ENCODE measurements at regions not wholly inside any gene's neighbourhood (a gene's known extent, or its start where the extent isn't known, plus 50 kb on each side); places are given as distances from the start of the nearest gene placed in this dataset.
"Not testable (repeated sequence)": the region's sequence is repeated elsewhere in the genome, so short reads cannot be mapped to it uniquely, and the experiment has no call there.

DNA sequence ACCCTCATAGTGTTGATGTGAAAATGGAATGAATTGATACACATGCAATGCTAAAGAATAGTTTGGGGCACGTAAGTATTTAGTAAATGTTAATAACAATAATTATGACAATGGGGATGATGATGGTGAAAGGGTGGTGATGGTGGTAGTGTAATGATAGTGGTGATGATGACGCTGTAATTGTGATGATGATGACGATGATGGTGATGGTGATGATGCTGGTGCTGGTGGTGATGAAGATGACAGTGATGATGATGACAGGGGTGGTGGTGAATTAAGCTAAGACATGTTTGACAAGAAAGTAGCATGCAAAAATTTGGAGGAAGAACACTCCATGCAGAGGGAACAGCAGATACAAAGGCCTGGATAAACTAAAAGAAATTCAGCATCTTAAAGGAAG lies 364.4 kb upstream of the API5 start:
- Histone ChIP-seq H3K4me3 (ENCODE audit: low read length) (no peak overlapping the region), H2AFZ (ENCODE audit: low read depth, low read length) (no peak overlapping the region), H3K36me3 (ENCODE audit: insufficient read depth, low read length) (no peaks in the 10 kb centered on the region), H3K4me1 (ENCODE audit: insufficient read depth, low read length) (no peaks in the 10 kb centered on the region), H3K9me3 (ENCODE audit: low read length) (no peaks in the 10 kb centered on the region), H3K27me3 (ENCODE audit: insufficient read depth, low read length) (no peaks in the 10 kb centered on the region)

DNA sequence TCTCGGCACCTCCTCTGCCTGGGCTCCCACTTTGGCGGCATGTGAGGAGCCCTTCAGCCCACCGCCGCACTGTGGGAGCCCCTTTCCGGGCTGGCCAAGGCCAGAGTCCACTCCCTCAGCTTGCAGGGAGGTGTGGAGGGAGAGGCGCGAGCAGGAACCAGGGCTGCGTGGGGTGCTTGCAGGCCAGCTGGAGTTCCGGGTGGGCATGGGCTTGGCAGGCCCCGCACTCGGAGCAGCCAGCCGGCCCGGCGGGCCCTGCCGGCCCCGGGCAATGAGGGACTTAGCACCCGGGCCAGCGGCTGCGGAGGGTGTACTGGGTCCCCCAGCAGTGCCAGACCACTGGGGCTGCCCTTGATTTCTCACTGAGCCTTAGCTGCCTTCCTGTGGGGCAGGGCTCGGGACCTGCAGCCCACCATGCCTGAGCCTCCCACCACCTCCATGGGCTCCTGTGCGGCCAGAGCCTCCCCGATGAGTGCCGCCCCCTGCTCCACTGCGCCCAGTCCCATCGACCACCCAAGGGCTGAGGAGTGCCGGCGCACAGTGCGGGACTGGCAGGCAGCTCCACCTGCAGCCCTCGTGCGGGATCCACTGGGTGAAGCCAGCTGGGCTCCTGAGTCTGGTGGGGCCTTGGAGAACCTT lies 361.9 kb upstream of the API5 start:
- H3K36me3 ChIP-seq (ENCODE audit: insufficient read depth, low read length); H3K4me3 ChIP-seq (ENCODE audit: low read length); H3K9me3 ChIP-seq (ENCODE audit: low read length); H3K4me1 ChIP-seq (ENCODE audit: insufficient read depth, low read length); H3K27me3 ChIP-seq (ENCODE audit: insufficient read depth, low read length); H2AFZ ChIP-seq (ENCODE audit: low read depth, low read length): not testable (repeated sequence)

DNA sequence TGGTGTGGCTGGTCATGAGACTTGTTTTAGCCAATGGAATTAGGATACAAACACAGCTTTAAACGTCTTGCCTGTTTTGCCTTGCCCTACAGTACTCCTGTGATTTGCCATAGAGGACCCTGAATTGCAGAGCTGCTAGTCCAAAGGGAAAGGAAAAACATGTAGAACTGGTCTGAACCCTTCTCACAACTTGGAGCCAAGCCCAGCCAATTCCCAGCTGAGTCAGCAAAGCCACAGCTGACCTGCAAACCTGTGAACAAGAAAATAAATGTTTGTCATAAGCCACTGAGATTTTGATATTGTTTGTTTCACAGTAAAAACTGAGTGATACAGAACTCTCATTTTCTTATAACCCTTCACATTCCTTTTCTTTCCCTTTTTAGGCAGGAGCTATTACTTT lies 360.5 kb upstream of the API5 start:
- Histone ChIP-seq H3K9me3 (ENCODE audit: low read length) (no peaks in the 10 kb centered on the region), H3K4me3 (ENCODE audit: low read length) (no peak overlapping the region), H3K4me1 (ENCODE audit: insufficient read depth, low read length) (no peaks in the 10 kb centered on the region), H3K27me3 (ENCODE audit: insufficient read depth, low read length) (no peaks in the 10 kb centered on the region), H3K36me3 (ENCODE audit: insufficient read depth, low read length) (no peaks in the 10 kb centered on the region), H2AFZ (ENCODE audit: low read depth, low read length) (no peak overlapping the region)

DNA sequence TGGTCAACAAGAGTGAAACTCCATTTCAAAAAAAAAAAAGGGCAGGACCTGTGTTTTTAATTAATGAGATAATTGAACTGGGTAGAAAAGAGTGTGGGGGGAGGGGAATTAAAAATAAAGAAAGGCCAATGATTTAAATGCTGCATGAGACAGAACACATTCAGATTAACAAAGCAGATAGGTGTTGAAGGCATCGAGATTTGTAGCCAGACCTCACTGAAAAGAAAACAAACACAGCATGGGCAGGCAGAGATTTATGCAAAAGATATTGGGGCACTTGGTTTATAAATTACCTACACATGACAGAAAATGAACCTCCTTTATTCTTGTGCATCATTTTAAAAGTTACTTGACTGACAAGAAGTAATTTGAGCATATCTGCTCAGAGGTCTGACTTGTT lies 354.0 kb upstream of the API5 start:
- H3K9me3 ChIP-seq (ENCODE audit: low read length) = no peaks in the 10 kb centered on the region

DNA sequence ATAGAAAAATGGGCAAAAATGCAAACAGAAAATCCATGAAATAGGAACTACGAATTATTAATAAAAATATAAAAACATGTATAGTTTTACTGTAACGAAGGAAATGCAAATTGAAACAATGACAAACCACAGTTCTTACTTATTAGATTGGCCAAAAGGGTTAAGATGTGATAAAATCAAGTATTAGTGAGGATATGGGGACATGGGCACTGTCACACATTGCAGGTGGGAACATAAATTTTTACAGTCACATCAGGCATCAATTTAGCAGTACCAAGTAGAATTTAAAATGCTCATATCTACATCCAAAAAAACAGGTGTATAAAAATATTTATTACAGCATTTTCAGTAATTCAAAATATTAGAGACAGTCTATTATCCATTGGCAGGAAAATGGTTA lies 353.2 kb upstream of the API5 start:
- no peaks in the 10 kb centered on the region for H3K27me3 ChIP-seq (ENCODE audit: insufficient read depth, low read length)
- no peaks in the 10 kb centered on the region for H3K36me3 ChIP-seq (ENCODE audit: insufficient read depth, low read length)
- no peak overlapping the region for H2AFZ ChIP-seq (ENCODE audit: low read depth, low read length)

More for the DNA sequence above, 354.0 kb upstream of the API5 start:
- H3K27me3 ChIP-seq (ENCODE audit: insufficient read depth, low read length) = no peaks in the 10 kb centered on the region
- no peaks in the 10 kb centered on the region for H3K4me1 ChIP-seq (ENCODE audit: insufficient read depth, low read length)
- H3K36me3 ChIP-seq (ENCODE audit: insufficient read depth, low read length) = no peaks in the 10 kb centered on the region
- H2AFZ ChIP-seq (ENCODE audit: low read depth, low read length) = no peak overlapping the region
- H3K4me3 ChIP-seq (ENCODE audit: low read length) = no peak overlapping the region

DNA sequence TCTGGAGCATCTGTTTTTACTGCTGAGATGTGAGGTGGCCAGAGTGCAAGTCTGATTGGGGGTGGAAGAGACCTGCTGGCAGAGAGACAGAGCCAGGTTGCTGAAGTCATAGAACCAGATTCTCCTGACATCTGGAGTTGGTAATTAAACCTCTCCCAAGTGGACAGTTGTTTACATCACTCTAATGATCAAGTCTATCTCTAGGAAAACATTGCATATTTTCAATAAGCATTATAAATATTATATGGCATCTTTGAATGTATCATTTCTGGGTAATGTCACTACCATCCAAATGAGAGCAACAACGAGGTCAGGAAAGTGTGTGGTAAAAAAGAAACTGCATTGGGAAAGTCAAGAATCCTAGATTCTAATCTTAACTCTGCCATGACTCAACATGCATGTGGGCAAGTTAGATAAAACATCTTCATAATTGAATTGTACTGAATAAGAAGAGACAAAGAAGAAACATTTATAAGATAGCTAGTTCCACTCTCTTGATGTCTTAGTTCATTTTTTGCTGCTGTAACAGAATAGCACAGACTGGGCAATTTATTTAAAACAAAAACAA lies 351.2 kb upstream of the API5 start:
- no peaks in the 10 kb centered on the region for H3K27me3 ChIP-seq (ENCODE audit: insufficient read depth, low read length)
- H3K4me3 ChIP-seq (ENCODE audit: low read length) = no peak overlapping the region
- H3K36me3 ChIP-seq (ENCODE audit: insufficient read depth, low read length) = no peaks in the 10 kb centered on the region
- no peaks in the 10 kb centered on the region for H3K4me1 ChIP-seq (ENCODE audit: insufficient read depth, low read length)
- H2AFZ ChIP-seq (ENCODE audit: low read depth, low read length) = no peak overlapping the region
- no peaks in the 10 kb centered on the region for H3K9me3 ChIP-seq (ENCODE audit: low read length)

More for the DNA sequence above, 353.2 kb upstream of the API5 start:
- no peaks in the 10 kb centered on the region for H3K4me1 ChIP-seq (ENCODE audit: insufficient read depth, low read length)
- H3K4me3 ChIP-seq (ENCODE audit: low read length) = no peak overlapping the region
- no peaks in the 10 kb centered on the region for H3K9me3 ChIP-seq (ENCODE audit: low read length)

DNA sequence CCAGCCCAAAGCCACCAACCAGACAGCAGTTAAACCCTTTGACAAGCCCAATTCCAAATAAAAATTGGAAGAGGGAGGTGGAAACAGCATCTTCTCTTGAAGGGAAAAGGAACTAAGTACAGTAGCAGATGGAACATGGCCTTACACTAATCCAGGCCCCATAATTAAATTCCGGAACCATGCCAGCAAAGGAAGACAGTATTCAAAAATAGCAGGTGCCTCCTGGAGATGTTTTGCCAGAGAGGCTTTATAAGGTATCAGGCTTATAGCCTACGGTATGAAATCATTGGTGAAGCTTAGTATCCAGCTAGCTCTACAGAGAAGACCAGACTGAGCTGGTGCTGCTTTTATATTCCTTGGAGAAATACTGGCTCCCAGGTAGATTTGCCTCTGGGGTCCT lies 344.1 kb upstream of the API5 start:
- Histone ChIP-seq H2AFZ (ENCODE audit: low read depth, low read length) (no peak overlapping the region), H3K4me3 (ENCODE audit: low read length) (no peak overlapping the region), H3K4me1 (ENCODE audit: insufficient read depth, low read length) (no peaks in the 10 kb centered on the region), H3K27me3 (ENCODE audit: insufficient read depth, low read length) (no peaks in the 10 kb centered on the region), H3K36me3 (ENCODE audit: insufficient read depth, low read length) (no peaks in the 10 kb centered on the region), H3K9me3 (ENCODE audit: low read length) (no peaks in the 10 kb centered on the region)

DNA sequence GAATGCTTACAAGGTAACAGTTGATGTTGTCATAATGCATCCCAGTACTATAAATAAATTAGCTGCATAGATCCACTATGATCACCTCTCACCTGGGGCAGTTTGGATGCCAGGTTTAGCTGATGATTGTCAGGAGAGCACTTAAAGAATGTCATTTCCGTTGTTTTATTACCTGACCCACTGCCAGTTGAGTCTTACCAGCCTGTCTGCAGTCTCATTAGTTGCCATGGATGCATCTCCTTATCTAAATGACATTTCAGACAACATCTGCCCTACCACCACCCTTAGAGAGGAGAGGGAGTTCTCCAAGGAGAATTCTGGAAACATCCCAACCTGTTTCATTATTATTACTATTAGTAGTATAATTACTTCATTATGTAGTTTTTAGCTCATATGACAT lies 339.1 kb upstream of the API5 start:
- Histone ChIP-seq H3K9me3 (ENCODE audit: low read length) (no peaks in the 10 kb centered on the region), H3K27me3 (ENCODE audit: insufficient read depth, low read length) (no peaks in the 10 kb centered on the region), H3K36me3 (ENCODE audit: insufficient read depth, low read length) (no peaks in the 10 kb centered on the region), H2AFZ (ENCODE audit: low read depth, low read length) (no peak overlapping the region), H3K4me1 (ENCODE audit: insufficient read depth, low read length) (no peaks in the 10 kb centered on the region), H3K4me3 (ENCODE audit: low read length) (no peak overlapping the region)

DNA sequence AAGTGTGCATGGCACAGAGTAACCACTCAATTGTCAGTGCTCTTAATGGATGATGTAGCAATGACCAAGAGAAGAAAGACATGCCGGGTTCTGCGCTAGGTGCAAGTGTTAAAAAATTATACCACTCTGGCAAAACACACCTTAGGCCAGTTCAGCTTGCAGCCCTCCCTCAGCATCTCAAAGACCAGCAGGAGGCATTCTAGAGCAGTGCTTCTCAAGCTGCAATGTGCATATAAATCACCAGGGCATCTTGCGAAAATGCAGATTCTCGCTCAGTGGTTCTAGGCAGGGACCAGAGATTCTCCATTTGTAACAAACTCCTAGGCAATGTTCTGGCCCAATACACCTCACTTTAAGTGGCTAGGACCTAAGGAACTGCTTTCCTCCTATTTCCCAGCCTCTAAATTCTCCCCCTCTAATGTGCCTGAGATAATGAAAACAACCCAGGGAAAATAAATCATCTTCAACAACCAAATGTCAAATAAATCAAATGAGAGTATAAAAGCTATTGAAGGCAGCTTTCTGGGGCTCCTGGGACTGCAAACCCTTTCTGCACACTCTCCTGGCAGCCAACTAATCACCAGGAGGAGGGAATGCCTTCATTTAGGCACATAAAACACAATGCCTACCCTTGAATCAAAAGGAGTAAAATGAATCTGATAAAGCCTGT lies 337.2 kb upstream of the API5 start:
- H3K4me3 ChIP-seq (ENCODE audit: low read length) = no peak overlapping the region
- no peaks in the 10 kb centered on the region for H3K27me3 ChIP-seq (ENCODE audit: insufficient read depth, low read length)
- no peaks in the 10 kb centered on the region for H3K36me3 ChIP-seq (ENCODE audit: insufficient read depth, low read length)
- H3K4me1 ChIP-seq (ENCODE audit: insufficient read depth, low read length) = no peaks in the 10 kb centered on the region
- no peak overlapping the region for H2AFZ ChIP-seq (ENCODE audit: low read depth, low read length)
- no peaks in the 10 kb centered on the region for H3K9me3 ChIP-seq (ENCODE audit: low read length)

DNA sequence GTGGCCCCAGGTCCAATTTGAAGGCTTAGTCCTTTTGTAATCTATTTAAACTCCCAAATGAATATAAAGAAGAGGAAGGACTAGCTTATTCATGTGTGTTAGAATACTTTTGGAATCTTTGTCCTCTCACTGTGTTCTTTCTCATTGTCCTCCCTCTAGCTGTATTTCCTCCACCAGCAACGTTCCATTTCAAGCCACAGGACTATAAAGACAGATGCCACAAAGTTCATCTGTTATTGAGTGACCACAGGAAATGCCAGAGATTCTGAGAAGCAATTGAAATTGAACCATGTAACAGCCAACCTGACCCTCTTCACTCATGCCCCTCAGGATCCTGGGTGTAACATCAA lies 336.6 kb upstream of the API5 start:
- Histone ChIP-seq H2AFZ (ENCODE audit: low read depth, low read length) (no peak overlapping the region), H3K9me3 (ENCODE audit: low read length) (no peaks in the 10 kb centered on the region), H3K4me1 (ENCODE audit: insufficient read depth, low read length) (no peaks in the 10 kb centered on the region), H3K36me3 (ENCODE audit: insufficient read depth, low read length) (no peaks in the 10 kb centered on the region), H3K4me3 (ENCODE audit: low read length) (no peak overlapping the region), H3K27me3 (ENCODE audit: insufficient read depth, low read length) (no peaks in the 10 kb centered on the region)

DNA sequence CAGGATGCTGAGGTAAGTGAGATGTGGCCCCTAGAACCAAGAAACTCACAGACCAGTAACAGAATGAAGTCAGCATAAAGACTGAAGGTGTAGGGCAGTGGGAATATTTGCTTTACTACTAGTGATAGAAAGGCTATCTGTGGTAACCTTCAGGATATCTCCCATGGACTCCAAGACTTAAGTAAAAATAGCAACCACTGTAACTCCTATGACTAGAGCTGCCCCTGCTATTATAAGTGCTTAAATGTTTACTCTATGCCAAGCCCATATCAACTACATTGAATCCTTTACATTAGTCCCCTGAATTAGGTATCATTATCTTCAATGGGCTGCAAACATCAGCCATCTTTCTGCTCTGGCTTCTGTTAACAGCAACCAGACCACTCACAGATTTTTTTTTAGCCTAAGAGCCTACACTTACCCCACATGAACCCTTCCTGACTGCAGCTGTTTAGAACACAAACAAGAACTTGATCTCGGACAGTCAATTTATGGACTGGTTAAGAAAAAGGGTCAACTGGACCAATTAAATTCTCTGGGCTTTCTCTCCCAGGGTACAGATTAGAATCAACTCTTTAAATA lies 335.1 kb upstream of the API5 start:
- Histone ChIP-seq H3K36me3 (ENCODE audit: insufficient read depth, low read length) (no peaks in the 10 kb centered on the region), H3K4me1 (ENCODE audit: insufficient read depth, low read length) (no peaks in the 10 kb centered on the region), H3K4me3 (ENCODE audit: low read length) (no peak overlapping the region), H3K9me3 (ENCODE audit: low read length) (no peaks in the 10 kb centered on the region), H2AFZ (ENCODE audit: low read depth, low read length) (no peak overlapping the region), H3K27me3 (ENCODE audit: insufficient read depth, low read length) (no peaks in the 10 kb centered on the region)

DNA sequence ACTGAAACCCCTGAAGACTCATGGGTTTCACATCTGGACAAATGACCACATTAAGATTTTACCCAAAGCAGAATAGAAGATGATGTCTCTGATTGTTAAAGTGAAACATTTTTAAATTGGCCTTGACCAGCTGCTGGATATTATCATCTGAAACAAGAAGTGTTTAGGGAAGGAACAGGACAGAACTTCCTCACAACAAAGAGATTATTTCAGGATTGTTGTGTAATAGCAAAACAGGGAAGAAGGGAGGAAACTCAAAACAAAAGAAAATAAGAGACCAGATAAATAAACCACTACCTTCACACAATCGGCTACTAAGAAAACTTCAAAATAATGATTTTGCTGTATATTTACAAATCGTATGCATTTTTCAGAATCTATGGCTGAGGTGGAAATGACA lies 319.2 kb upstream of the API5 start:
- Histone ChIP-seq H3K9me3 (ENCODE audit: low read length) (no peaks in the 10 kb centered on the region), H3K27me3 (ENCODE audit: insufficient read depth, low read length) (no peaks in the 10 kb centered on the region), H3K4me3 (ENCODE audit: low read length) (no peak overlapping the region), H3K4me1 (ENCODE audit: insufficient read depth, low read length) (no peaks in the 10 kb centered on the region), H3K36me3 (ENCODE audit: insufficient read depth, low read length) (no peaks in the 10 kb centered on the region), H2AFZ (ENCODE audit: low read depth, low read length) (no peak overlapping the region)

DNA sequence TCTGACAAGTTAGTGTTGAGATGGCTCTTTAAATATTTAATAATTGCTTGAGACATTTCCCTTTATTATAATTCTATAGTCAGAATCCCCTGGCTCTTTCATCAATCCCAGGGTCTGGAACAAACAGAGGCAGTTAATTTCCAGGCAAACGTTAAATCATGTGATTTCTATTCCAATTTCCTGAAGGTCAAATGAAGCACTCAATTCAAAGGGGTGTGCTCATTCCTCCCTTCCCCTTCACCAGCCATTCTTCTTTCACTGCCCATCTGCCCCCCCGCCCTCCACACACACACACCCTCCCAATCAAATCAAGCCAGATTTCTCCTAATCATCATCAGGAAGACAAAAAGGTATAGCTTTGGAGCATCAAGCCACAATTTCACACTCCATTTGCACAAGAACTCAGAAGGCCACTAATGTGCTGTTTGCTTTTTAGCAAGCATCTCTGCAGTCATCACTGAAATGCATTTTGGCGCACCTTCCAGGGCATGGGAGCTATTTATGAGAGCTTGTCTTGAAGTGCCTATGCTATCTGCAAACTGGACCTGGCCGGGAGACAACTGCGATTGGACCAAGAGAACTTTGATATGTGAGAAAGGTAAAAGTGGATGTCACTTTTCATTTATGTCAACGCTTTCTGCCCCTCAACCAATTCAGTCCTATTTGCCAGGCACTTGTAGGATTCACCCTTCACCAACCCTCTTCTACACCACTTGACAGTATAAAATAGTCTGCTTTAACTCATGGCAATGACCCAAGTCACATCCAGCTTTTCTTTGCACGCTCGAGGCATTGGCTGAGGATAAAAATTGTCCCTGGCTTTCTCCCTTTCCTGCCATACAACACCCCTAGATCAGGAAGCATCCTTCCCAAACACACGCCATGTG lies 315.1 kb upstream of the API5 start:
- Histone ChIP-seq H3K9me3 (ENCODE audit: low read length) (no peaks in the 10 kb centered on the region), H3K4me3 (ENCODE audit: low read length) (no peak overlapping the region), H3K36me3 (ENCODE audit: insufficient read depth, low read length) (no peaks in the 10 kb centered on the region), H3K4me1 (ENCODE audit: insufficient read depth, low read length) (no peaks in the 10 kb centered on the region), H3K27me3 (ENCODE audit: insufficient read depth, low read length) (no peaks in the 10 kb centered on the region), H2AFZ (ENCODE audit: low read depth, low read length) (no peak overlapping the region)
